GM13976 (cell line): ENCODE measurements at regions not wholly inside any gene's neighbourhood (a gene's known extent, or its start where the extent isn't known, plus 50 kb on each side); places are given as distances from the start of the nearest gene placed in this dataset.

Source experiments
- DNase-seq: peaks from one replicate; pipeline ENCODE4 v3.0.0; 2012; ENCODE audit warnings: low spot score
- CTCF ChIP-seq: IDR thresholded peaks from 2 replicates; pipeline ENCODE4 v1.5.1; 2012; ENCODE audit warnings: borderline replicate concordance, mild to moderate bottlenecking; ENCODE audit not compliant: insufficient read depth; ENCODE audit errors: extremely low read depth, missing control alignments, control extremely low read depth
- in situ Hi-C: fragments of 300-500 bp; cut with MboI; formaldehyde crosslinking; loops from one replicate; pipeline ENCODE4 v1.12.0; 2022; ENCODE audit warnings: low sequenced_read_pairs, mixed read lengths, inconsistent platforms; ENCODE audit not compliant: unreplicated experiment

- TF ChIP-seq CTCF = no peak
- no peak for DNase-seq
- in situ Hi-C loops = no loop called here
These were observed 156.6 kb upstream of the ALCAM start for GRCh38 chr3:105210141-105210540.

DNA sequence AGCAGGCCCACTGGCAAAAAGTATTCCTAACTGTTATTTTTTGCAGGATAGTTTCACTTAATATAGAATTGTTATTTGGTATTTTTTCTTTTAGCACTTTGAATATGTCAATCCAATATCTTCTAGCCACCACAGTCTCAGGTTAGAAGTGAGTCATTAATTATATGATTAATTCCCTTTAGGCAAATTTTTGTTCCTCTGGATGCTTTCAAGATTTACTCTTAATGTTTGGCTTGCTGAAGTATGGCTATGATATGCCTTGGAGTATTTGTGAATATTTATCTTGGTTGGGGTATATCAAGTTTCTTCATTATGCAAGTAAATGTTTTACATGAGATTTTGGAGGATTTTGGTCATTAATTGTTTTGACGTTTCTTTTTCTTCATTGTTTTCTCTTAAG, 152.1 kb upstream of the ALCAM start:
- no peak for DNase-seq
- TF ChIP-seq CTCF = no peak
- in situ Hi-C loops = no loop called here

- DNase-seq = no peak
- no peak for TF ChIP-seq CTCF
- in situ Hi-C loops = no loop called here
These were observed 144.1 kb upstream of the ALCAM start for GRCh38 chr3:105222568-105223093.

DNA sequence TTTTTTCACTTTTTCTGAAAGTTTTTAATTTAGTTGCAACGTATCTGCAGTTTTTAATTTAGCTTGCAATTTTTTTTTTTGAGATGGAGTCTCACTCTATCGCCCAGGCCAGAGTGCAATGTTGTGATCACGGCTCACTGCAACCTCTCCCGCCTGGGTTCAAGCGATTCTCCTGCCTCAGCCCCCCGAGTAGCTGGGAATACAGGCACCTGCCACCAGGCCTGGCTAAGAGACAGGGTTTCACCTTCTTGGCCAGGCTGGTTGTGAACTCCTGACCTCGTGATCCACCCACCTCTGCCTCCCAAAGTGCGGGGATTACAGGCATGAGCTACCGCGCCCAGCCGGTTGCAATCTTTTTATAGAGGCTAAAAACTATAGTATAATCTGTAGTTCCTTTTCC, 142.9 kb upstream of the ALCAM start:
- TF ChIP-seq CTCF = no peak
- in situ Hi-C loops = no loop called here
- DNase-seq = no peak

DNA sequence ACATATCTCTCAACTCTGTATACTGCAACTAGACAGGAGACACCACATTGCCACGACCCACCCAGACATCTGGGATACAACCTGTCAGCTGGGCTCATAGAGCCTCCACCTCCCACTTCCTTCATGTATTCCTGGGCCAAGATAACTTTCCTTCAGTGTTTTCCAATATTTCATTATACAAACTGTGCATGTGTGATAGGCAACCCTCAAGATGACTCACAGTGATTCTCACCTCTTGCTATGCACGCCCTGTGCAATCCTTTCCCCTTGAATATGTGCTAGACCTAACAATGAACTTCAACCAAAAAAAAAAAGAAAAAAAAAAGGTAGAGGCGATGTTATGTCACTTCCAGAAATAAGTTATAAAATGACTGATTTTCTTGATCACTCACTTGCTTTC, 138.0 kb upstream of the ALCAM start:
- DNase-seq = no peak
- no peak for TF ChIP-seq CTCF

DNA sequence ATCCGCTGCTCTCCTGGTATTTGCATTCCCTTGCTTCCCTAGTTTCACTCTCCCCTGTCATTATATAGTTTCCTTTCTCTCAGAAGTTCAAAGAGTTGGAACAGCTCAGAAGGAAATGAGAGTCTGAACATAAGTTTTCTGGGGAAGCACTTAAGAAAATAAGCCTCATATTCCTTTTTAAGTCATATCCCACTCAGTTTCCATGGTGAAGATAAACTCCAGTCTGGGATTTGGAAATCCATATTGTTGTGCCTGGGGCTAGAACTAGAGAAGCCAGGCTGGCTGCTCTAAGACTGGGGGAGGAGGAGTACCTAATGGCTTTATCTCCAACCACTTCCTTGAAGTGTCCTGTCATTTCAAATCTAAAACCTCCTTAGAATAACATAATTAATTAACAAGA, 134.2 kb upstream of the ALCAM start:
- no peak for TF ChIP-seq CTCF
- in situ Hi-C loops = no loop called here
- DNase-seq = no peak

More for the DNA sequence above, 138.0 kb upstream of the ALCAM start:
- in situ Hi-C loops = no loop called here

GRCh38 chr3:105233010-105233409, 133.7 kb upstream of the ALCAM start:
- TF ChIP-seq CTCF = no peak
- DNase-seq = no peak
- in situ Hi-C loops = no loop called here
